PC-3 (cell line): ENCODE measurements at regions not wholly inside any gene's neighbourhood (a gene's known extent, or its start where the extent isn't known, plus 50 kb on each side); places are given as distances from the start of the nearest gene placed in this dataset.

Experiments used
- ATAC-seq: fragments of 200-7000 bp; cut with Tn5 transposase; 2 replicates; pipeline ENCODE4 v1.9.1; 2020; ENCODE audit warnings: mild to moderate bottlenecking, moderate library complexity
- BruUV-seq: library from RNA; stranded (reverse); fragments of 400-500 nt; replicated peaks from 2 replicates; lab custom pipeline; 2021; lab: Mats Ljungman, UMichigan
- CTCF ChIA-PET: fragments of 300-600 bp; sonication (Branson Sonifier 250); formaldehyde crosslinking; loops from one replicate; lab custom pipeline; 2022; ENCODE audit warnings: antibody characterized with exemption; lab: Charles Lee
- POLR2A ChIA-PET: fragments of 300-600 bp; sonication (Branson Sonifier 250); formaldehyde crosslinking; loops from one replicate; lab custom pipeline; 2022; ENCODE audit warnings: antibody characterized with exemption; ENCODE audit not compliant: unreplicated experiment; lab: Charles Lee
- DNase-seq: peaks from one replicate; pipeline ENCODE4 v3.0.0-alpha.2; 2015
- H2AFZ ChIP-seq: fragments of 300-600 bp; sonication (generic); 2 replicates; pipeline ENCODE4 v1.6.0; 2016; ENCODE audit warnings: antibody characterized with exemption, low read length
- H3F3A ChIP-seq: fragments of 300-600 bp; sonication (generic); one replicate; pipeline ENCODE4 v1.6.0; 2017; ENCODE audit warnings: antibody characterized with exemption, low read length, control low read depth, mild to moderate bottlenecking; ENCODE audit not compliant: unreplicated experiment
- H3K27ac ChIP-seq: fragments of 300-600 bp; sonication (generic); 2 replicates; pipeline ENCODE4 v1.5.1; 2016; ENCODE audit warnings: mild to moderate bottlenecking, low read length
- H3K27me3 ChIP-seq: fragments of 300-600 bp; sonication (generic); 2 replicates; pipeline ENCODE4 v1.6.1; 2016; ENCODE audit warnings: low read length, mixed read lengths
- H3K36me3 ChIP-seq: fragments of 300-600 bp; sonication (generic); 2 replicates; pipeline ENCODE4 v1.6.1; 2016; ENCODE audit warnings: low read depth, mixed run types, low read length, mixed read lengths
- H3K4me1 ChIP-seq: fragments of 300-600 bp; sonication (generic); 2 replicates; pipeline ENCODE4 v1.5.1; 2016; ENCODE audit warnings: low read length; ENCODE audit not compliant: insufficient read depth
- H3K4me2 ChIP-seq: fragments of 300-600 bp; sonication (generic); 2 replicates; pipeline ENCODE4 v1.6.0; 2016; ENCODE audit warnings: low read length
- H3K4me3 ChIP-seq: fragments of 300-600 bp; sonication (generic); 2 replicates; pipeline ENCODE4 v1.5.1; 2016; ENCODE audit warnings: mild to moderate bottlenecking, low read length, mixed read lengths
- H3K79me2 ChIP-seq: fragments of 300-600 bp; sonication (generic); 2 replicates; pipeline ENCODE4 v1.6.1; 2017; ENCODE audit warnings: low read length, mixed read lengths
- H3K9ac ChIP-seq: fragments of 300-600 bp; sonication (generic); 2 replicates; pipeline ENCODE4 v1.6.0; 2016; ENCODE audit warnings: mild to moderate bottlenecking, low read length
- H3K9me2 ChIP-seq: fragments of 300-600 bp; sonication (generic); replicated peaks from 2 replicates; pipeline ENCODE4 v1.6.1; 2016; ENCODE audit warnings: mixed run types, low read length, mixed read lengths
- H3K9me3 ChIP-seq: fragments of 300-600 bp; sonication (generic); 2 replicates; pipeline ENCODE4 v1.6.1; 2016; ENCODE audit warnings: low read length, mixed read lengths
- H4K20me1 ChIP-seq: fragments of 300-600 bp; sonication (generic); 2 replicates; pipeline ENCODE4 v1.6.1; 2016; ENCODE audit warnings: low read length, mixed read lengths
- CTCF ChIP-seq: fragments of 300-600 bp; sonication (generic); conservative IDR thresholded peaks from 2 replicates; pipeline ENCODE4 v1.5.1; 2017; ENCODE audit warnings: antibody characterized with exemption, low read depth, mild to moderate bottlenecking, low read length
- EZH2 ChIP-seq: fragments of 300-600 bp; sonication (generic); IDR thresholded peaks from one replicate; pipeline ENCODE4 v1.6.1; 2017; ENCODE audit warnings: antibody characterized with exemption, mild to moderate bottlenecking, low read length; ENCODE audit not compliant: unreplicated experiment
- EZH2phosphoT487 ChIP-seq: fragments of 300-600 bp; sonication (generic); IDR thresholded peaks from 2 replicates; pipeline ENCODE4 v1.6.1; 2018; ENCODE audit warnings: mild to moderate bottlenecking, antibody characterized with exemption, low read length, borderline replicate concordance
- intact Hi-C: fragments of 100-400 bp; cut with micrococcal nuclease; formaldehyde crosslinking; loops from 2 replicates; pipeline ENCODE4 v1.9.0; 2023

GRCh38 chr9:101931756-101932155 is 193.3 kb upstream of the GRIN3A start:
- CTCF ChIA-PET = no interaction called here
- H3K9me3 ChIP-seq = no peaks in the 10 kb centered on the region

DNA sequence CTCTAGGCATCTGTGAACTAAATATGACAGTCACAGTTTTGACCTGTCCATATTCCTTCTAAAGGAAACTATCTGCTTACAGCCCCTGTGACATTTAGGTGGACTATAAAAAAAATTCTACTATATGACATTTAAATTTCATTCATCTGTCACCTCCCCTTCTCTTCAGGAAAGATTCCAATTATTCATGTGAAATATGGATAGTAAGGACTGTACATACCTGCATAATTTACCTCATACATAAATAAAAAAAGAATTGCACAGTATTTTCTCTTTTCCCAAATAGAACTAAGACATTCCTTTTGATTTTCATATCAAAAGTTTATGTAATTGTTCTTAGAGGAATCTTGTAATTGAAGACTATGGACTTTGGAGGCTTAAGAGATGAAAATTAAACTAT is 192.3 kb upstream of the GRIN3A start:
- Histone ChIP-seq H3K4me2 (no peak overlapping the region), H3K4me3 (no peak overlapping the region), H4K20me1 (no peaks in the 10 kb centered on the region), H3K36me3 (no peaks in the 10 kb centered on the region), H2AFZ (no peak overlapping the region), H3K27ac (no peak overlapping the region), H3K27me3 (no peaks in the 10 kb centered on the region), H3F3A (no peaks in the 10 kb centered on the region), H3K9me3 (no peaks in the 10 kb centered on the region), H3K9ac (no peak overlapping the region), H3K9me2 (no peaks in the 10 kb centered on the region), H3K79me2 (no peaks in the 10 kb centered on the region), H3K4me1 (no peaks in the 10 kb centered on the region)
- DNase-seq = no peak
- TF ChIP-seq CTCF = no peak
- POLR2A ChIA-PET = no interaction called here
- intact Hi-C loops = no loop called here
- BruUV-seq = no TSS peak
- no peak for ATAC-seq
- CTCF ChIA-PET = no interaction called here

More at GRCh38 chr9:101931756-101932155, 193.3 kb upstream of the GRIN3A start:
- DNase-seq (no peak), ATAC-seq (no peak)
- Histone ChIP-seq H2AFZ (no peak overlapping the region), H3K9me2 (no peaks in the 10 kb centered on the region), H3F3A (no peaks in the 10 kb centered on the region), H3K36me3 (no peaks in the 10 kb centered on the region), H4K20me1 (no peaks in the 10 kb centered on the region), H3K9ac (no peak overlapping the region), H3K4me3 (no peak overlapping the region), H3K27me3 (no peaks in the 10 kb centered on the region), H3K27ac (no peak overlapping the region), H3K79me2 (no peaks in the 10 kb centered on the region), H3K4me2 (no peak overlapping the region), H3K4me1 (no peaks in the 10 kb centered on the region)
- intact Hi-C loops = no loop called here
- no TSS peak for BruUV-seq
- POLR2A ChIA-PET = no interaction called here
- TF ChIP-seq EZH2phosphoT487 (no peak), EZH2 (no peak), CTCF (no peak)

DNA sequence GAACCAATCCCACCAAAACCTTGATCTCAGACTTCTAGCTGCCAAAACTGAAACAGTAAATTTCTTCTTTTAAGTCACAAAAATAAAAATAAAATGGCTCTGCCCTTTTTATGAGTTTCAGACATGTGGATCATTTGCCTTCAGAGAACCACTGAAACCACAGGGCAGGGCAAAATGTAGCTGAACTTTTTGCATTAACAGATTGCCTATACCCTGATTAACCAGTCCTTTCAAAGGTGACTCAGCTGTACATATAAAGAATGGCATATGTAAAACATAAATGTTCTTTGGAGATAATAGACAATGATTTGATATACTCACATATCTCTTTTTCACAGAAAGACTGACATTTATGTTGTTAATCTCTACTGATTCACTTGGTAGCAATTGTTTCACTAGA is 187.1 kb upstream of the GRIN3A start:
- TF ChIP-seq CTCF = no peak
- no peak for TF ChIP-seq EZH2
- no peak for TF ChIP-seq EZH2phosphoT487
- CTCF ChIA-PET = no interaction called here

More for the DNA sequence above, 187.1 kb upstream of the GRIN3A start:
- BruUV-seq = no TSS peak
- Histone ChIP-seq H3K27ac (no peak overlapping the region), H3K4me3 (no peak overlapping the region), H3F3A (no peaks in the 10 kb centered on the region), H3K4me2 (no peak overlapping the region), H3K79me2 (no peaks in the 10 kb centered on the region), H2AFZ (no peak overlapping the region), H4K20me1 (no peaks in the 10 kb centered on the region), H3K9ac (no peak overlapping the region), H3K9me3 (no peaks in the 10 kb centered on the region), H3K36me3 (no peaks in the 10 kb centered on the region), H3K9me2 (no peaks in the 10 kb centered on the region), H3K4me1 (no peaks in the 10 kb centered on the region), H3K27me3 (no peaks in the 10 kb centered on the region)
- ATAC-seq (no peak), DNase-seq (no peak)
- intact Hi-C loops = no loop called here
- POLR2A ChIA-PET = no interaction called here
